A549 (cell line): ENCODE measurements at regions not wholly inside any gene's neighbourhood (a gene's known extent, or its start where the extent isn't known, plus 50 kb on each side); places are given as distances from the start of the nearest gene placed in this dataset.

Experiments
- ATAC-seq, 2 experiments: fragments of 200-7000 bp in 1 of 2; fragments of >200 bp in 1 of 2; cut with Nextera tagmentation in 1 of 2; cut with Tn5 transposase in 1 of 2; 3 replicates each; pipeline versions ENCODE4 v1.8.0 to v1.9.1; 2018 to 2020; ENCODE audit warnings: mild to moderate bottlenecking in 1 of 2, moderate library complexity in 1 of 2
- CTCF ChIA-PET: fragments of 300-600 bp; sonication (Branson Sonifier 250); formaldehyde crosslinking; extraction: SDS; loops from one replicate; lab custom pipeline; 2021; ENCODE audit warnings: antibody characterized with exemption, inconsistent platforms; lab: Yijun Ruan, JAX
- POLR2A ChIA-PET: fragments of 350-600 bp; formaldehyde crosslinking; extraction: SDS; loops from one replicate; lab custom pipeline; 2021; ENCODE audit warnings: antibody characterized with exemption, inconsistent platforms; lab: Yijun Ruan, JAX
- DNase-seq, 2 experiments: peaks; one replicate each; pipeline versions ENCODE4 v3.0.0 to v3.0.0-alpha.2; 2011 to 2016; ENCODE audit warnings: low read depth in 1 of 2, low spot score in 1 of 2
- FAIRE-seq: peaks from 2 replicates; lab custom pipeline; 2011; peaks lifted over from hg19 to GRCh38; lab: Jason Lieb, UNC
- H3K27ac ChIP-seq, 2 experiments: fragments of >200 bp; sonication (Bioruptor Twin); formaldehyde crosslinking; 3 replicates each; pipeline ENCODE4 v1.5.1; 2016 to 2017
- H3K4me1 ChIP-seq: fragments of >200 bp; sonication (Bioruptor Twin); formaldehyde crosslinking; 3 replicates; pipeline ENCODE4 v1.6.1; 2016
- H3K4me2 ChIP-seq: fragments of >200 bp; sonication (Bioruptor Twin); formaldehyde crosslinking; 3 replicates; pipeline ENCODE4 v1.6.1; 2016
- H3K4me3 ChIP-seq: fragments of >200 bp; sonication (Bioruptor Twin); formaldehyde crosslinking; 3 replicates; pipeline ENCODE4 v1.5.1; 2016
- H3K9me3 ChIP-seq: fragments of >200 bp; sonication (Bioruptor Twin); formaldehyde crosslinking; 3 replicates; pipeline ENCODE4 v1.6.1; 2016
- BHLHE40 ChIP-seq: IDR thresholded peaks from 2 replicates; pipeline ENCODE4 v1.6.1; 2012; ENCODE audit warnings: low read depth, low read length, inconsistent platforms
- CBX2 ChIP-seq: fragments of 200-600 bp; sonication (generic); IDR thresholded peaks from 2 replicates; pipeline ENCODE4 v1.6.1; 2016; ENCODE audit warnings: low read depth, mild to moderate bottlenecking, borderline replicate concordance
- CHD2 ChIP-seq: fragments of 150-350 bp; IDR thresholded peaks from 2 replicates; pipeline ENCODE4 v1.6.1; 2014; ENCODE audit warnings: low read length; ENCODE audit not compliant: partially characterized antibody
- EHMT2 ChIP-seq: fragments of 200-600 bp; sonication (generic); IDR thresholded peaks from 2 replicates; pipeline ENCODE4 v1.6.1; 2016; ENCODE audit warnings: antibody characterized with exemption, low read depth, mild to moderate bottlenecking, moderate library complexity
- EP300 ChIP-seq, 2 experiments: fragments of >200 bp; sonication (Bioruptor Twin); formaldehyde crosslinking; IDR thresholded peaks; 2 replicates in 1 of 2; 3 replicates in 1 of 2; pipeline ENCODE4 v1.6.1; 2016 to 2017
- FOSB ChIP-seq: fragments of 250-450 bp; sonication (Bioruptor Pico); IDR thresholded peaks from 2 replicates; pipeline ENCODE4 v1.5.0; 2020; ENCODE audit warnings: mild to moderate bottlenecking, moderate library complexity
- FOSL2 ChIP-seq, 2 experiments: fragments of 450-650 bp in 1 of 2; fragments of >200 bp in 1 of 2; sonication (Bioruptor Twin) in 1 of 2; formaldehyde crosslinking; IDR thresholded peaks; 2 replicates each; pipeline versions ENCODE4 v1.5.0 to v1.6.1; 2016 to 2020; ENCODE audit warnings: mild to moderate bottlenecking in 1 of 2, moderate library complexity in 1 of 2
- HMGXB4 ChIP-seq: fragments of 250-450 bp; sonication (Bioruptor Pico); IDR thresholded peaks from 2 replicates; pipeline ENCODE4 v1.5.0; 2021; ENCODE audit warnings: mild to moderate bottlenecking, moderate library complexity, borderline replicate concordance
- HOXA7 ChIP-seq: fragments of 250-450 bp; sonication (Bioruptor Pico); IDR thresholded peaks from 2 replicates; pipeline ENCODE4 v1.5.0; 2020; ENCODE audit warnings: mild to moderate bottlenecking, moderate library complexity
- HOXB13 ChIP-seq: fragments of 250-450 bp; sonication (Bioruptor Pico); IDR thresholded peaks from 2 replicates; pipeline ENCODE4 v1.5.0; 2020; ENCODE audit warnings: low read depth, mild to moderate bottlenecking, moderate library complexity
- JUN ChIP-seq, 2 experiments: fragments of >200 bp; sonication (Bioruptor Twin); formaldehyde crosslinking; IDR thresholded peaks; 2 replicates in 1 of 2; 3 replicates in 1 of 2; pipeline ENCODE4 v1.6.1; 2016 to 2017
- JUNB ChIP-seq: fragments of >200 bp; sonication (Bioruptor Twin); formaldehyde crosslinking; IDR thresholded peaks from 2 replicates; pipeline ENCODE4 v1.6.1; 2016
- KDM1A ChIP-seq: fragments of 200-600 bp; sonication (generic); IDR thresholded peaks from 2 replicates; pipeline ENCODE4 v1.6.1; 2016; ENCODE audit warnings: low read depth, mild to moderate bottlenecking
- KDM5A ChIP-seq: fragments of 200-600 bp; sonication (generic); IDR thresholded peaks from 2 replicates; pipeline ENCODE4 v1.6.1; 2016; ENCODE audit warnings: antibody characterized with exemption, mild to moderate bottlenecking
- MAFK ChIP-seq: fragments of 450-650 bp; IDR thresholded peaks from 2 replicates; pipeline ENCODE4 v1.6.1; 2014; ENCODE audit not compliant: partially characterized antibody
- NFE2L2 ChIP-seq: fragments of 150-350 bp; conservative IDR thresholded peaks from 2 replicates; pipeline ENCODE4 v1.6.1; 2014; ENCODE audit warnings: low read length
- PBX3 ChIP-seq: IDR thresholded peaks from 2 replicates; pipeline ENCODE4 v1.6.1; 2012
- PHF8 ChIP-seq: fragments of 200-600 bp; sonication (generic); IDR thresholded peaks from 2 replicates; pipeline ENCODE4 v1.6.1; 2016; ENCODE audit warnings: low read depth, mild to moderate bottlenecking, antibody characterized with exemption, moderate library complexity, borderline replicate concordance
- RAD21 ChIP-seq, 2 experiments: fragments of >200 bp in 1 of 2; sonication (Bioruptor Twin) in 1 of 2; formaldehyde crosslinking in 1 of 2; IDR thresholded peaks in 1 of 2; conservative IDR thresholded peaks in 1 of 2; 2 replicates in 1 of 2; 3 replicates in 1 of 2; pipeline ENCODE4 v1.6.1; 2012 to 2018; ENCODE audit warnings: inconsistent platforms in 1 of 2
- REST ChIP-seq: fragments of 200-600 bp; sonication (generic); IDR thresholded peaks from 2 replicates; pipeline ENCODE4 v1.6.1; 2016; ENCODE audit warnings: antibody characterized with exemption, mild to moderate bottlenecking, moderate library complexity
- RFX5 ChIP-seq: fragments of 450-650 bp; IDR thresholded peaks from 2 replicates; pipeline ENCODE4 v1.7.1; 2014; ENCODE audit warnings: antibody characterized with exemption, mild to moderate bottlenecking, moderate library complexity
- SMC3 ChIP-seq: fragments of >200 bp; sonication (Bioruptor Twin); formaldehyde crosslinking; IDR thresholded peaks from 3 replicates; pipeline ENCODE4 v1.6.1; 2018; ENCODE audit warnings: inconsistent platforms
- TFCP2L1 ChIP-seq: fragments of 250-450 bp; sonication (Bioruptor Pico); IDR thresholded peaks from 2 replicates; pipeline ENCODE4 v1.5.0; 2021; ENCODE audit warnings: mild to moderate bottlenecking
- TP53 ChIP-seq: fragments of 250-450 bp; sonication (Bioruptor Pico); IDR thresholded peaks from 2 replicates; pipeline ENCODE4 v1.5.0; 2021; ENCODE audit warnings: mild to moderate bottlenecking, moderate library complexity
- ZC3H11A ChIP-seq: fragments of 450-650 bp; IDR thresholded peaks from 2 replicates; pipeline ENCODE4 v1.6.1; 2014; ENCODE audit warnings: antibody characterized with exemption, mild to moderate bottlenecking
- ZFP36 ChIP-seq: fragments of 450-650 bp; IDR thresholded peaks from 2 replicates; pipeline ENCODE4 v1.6.1; 2014; ENCODE audit warnings: borderline replicate concordance; ENCODE audit not compliant: partially characterized antibody
- WGBS: methylation state at CpG from one replicate; pipeline ENCODE4 v1.1.6; 2017; ENCODE audit errors: missing lambda C conversion rate; 5-methylcytosine and 5-hydroxymethylcytosine counted together
- TF ChIP-seq, protein P1 (sequence below): fragments of >200 bp; sonication (Bioruptor Twin); formaldehyde crosslinking; IDR thresholded peaks from 2 replicates; pipeline ENCODE4 v1.6.1; 2016
- TF ChIP-seq, protein P2 (sequence below): fragments of 450-650 bp; IDR thresholded peaks from 2 replicates; pipeline ENCODE4 v1.6.1; 2014; ENCODE audit warnings: antibody characterized with exemption
- TF ChIP-seq, protein P3 (sequence below): IDR thresholded peaks from 2 replicates; pipeline ENCODE4 v1.6.1; 2012; ENCODE audit warnings: low read depth, borderline replicate concordance

DNA sequence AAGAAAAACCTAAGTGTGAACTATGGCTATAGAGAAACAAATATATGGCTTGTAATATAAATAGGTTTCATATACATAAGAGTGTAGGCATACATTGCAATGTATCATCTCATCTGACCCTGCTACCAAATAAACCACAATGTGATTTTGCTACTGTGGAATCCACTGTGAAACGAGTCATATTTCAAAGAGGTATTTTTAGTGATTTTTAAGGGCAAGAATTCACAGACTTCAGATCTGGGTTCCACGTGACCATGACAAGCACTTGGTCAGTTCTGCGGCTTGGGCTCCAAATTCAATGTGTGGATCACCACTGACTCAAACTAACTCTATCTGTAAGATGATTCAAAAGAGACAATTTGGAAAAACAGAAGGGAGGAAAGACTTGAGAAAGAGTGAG is 147.0 kb upstream of the ERG start (continued):
- TF ChIP-seq, protein P1, sequence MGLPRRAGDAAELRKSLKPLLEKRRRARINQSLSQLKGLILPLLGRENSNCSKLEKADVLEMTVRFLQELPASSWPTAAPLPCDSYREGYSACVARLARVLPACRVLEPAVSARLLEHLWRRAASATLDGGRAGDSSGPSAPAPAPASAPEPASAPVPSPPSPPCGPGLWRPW, result no peak

GRCh38 chr21:38646213-38646837 is 148.0 kb upstream of the ERG start:
- CTCF ChIA-PET, result no interaction called here
- Histone ChIP-seq H3K4me3 (no peak overlapping the region), H3K4me2 (no peak overlapping the region)
- TF ChIP-seq PBX3 (no peak), EP300 (IDR thresholded peaks at IDR 0.05) (no peak), TP53 (no peak), BHLHE40 (no peak), RAD21 (conservative IDR thresholded peaks at IDR 0.05 in 1 of 2, IDR thresholded peaks at IDR 0.05 in 1 of 2) (no peak), KDM5A (no peak), CHD2 (no peak), HMGXB4 (CRISPR knock-in tag) (no peak), SMC3 (no peak), PHF8 (no peak), KDM1A (no peak), EHMT2 (no peak), CBX2 (no peak), NFE2L2 (no peak), ZFP36 (no peak), ZC3H11A (no peak), MAFK (no peak)
- TF ChIP-seq, protein P2, sequence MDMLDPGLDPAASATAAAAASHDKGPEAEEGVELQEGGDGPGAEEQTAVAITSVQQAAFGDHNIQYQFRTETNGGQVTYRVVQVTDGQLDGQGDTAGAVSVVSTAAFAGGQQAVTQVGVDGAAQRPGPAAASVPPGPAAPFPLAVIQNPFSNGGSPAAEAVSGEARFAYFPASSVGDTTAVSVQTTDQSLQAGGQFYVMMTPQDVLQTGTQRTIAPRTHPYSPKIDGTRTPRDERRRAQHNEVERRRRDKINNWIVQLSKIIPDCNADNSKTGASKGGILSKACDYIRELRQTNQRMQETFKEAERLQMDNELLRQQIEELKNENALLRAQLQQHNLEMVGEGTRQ, result no peak
- TF ChIP-seq, all 56 proteins: peak for 0
- POLR2A ChIA-PET, result no interaction called here
- DNase-seq (no peak), ATAC-seq (no peak), FAIRE-seq (no peak)
- 31% methylated on average over 5 of the region's 5 CpGs for WGBS
- no peaks in the 10 kb centered on the region for H3K4me1 ChIP-seq
- no peak overlapping the region for H3K27ac ChIP-seq
- H3K9me3 ChIP-seq, result no peaks in the 10 kb centered on the region

DNA sequence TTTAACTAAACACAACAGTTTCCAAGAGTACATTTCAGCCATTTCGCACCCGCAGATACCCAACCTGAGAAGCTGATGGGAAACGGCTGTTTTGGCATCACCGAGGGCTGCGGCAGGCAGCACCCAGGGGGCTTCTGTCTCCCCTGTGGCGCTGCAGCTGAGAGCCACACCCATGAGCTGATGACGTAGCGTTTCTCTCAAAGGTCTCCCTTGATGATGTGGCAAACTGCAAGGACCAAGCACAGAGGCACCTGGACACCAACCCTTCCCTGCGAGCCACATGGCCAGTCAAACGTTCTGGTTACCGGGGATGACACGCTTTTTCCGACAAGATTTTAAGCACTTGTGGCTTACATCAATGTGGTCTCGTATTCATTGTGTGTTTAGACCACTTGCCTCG is 150.8 kb upstream of the ERG start:
- CTCF ChIA-PET, result no interaction called here
- ATAC-seq, result no peak
- WGBS, result 31% methylated on average over 12 of the region's 15 CpGs
- TF ChIP-seq RAD21 (conservative IDR thresholded peaks at IDR 0.05 in 1 of 2, IDR thresholded peaks at IDR 0.05 in 1 of 2) (no peak), FOSL2 (IDR thresholded peaks at IDR 0.05) (no peak), FOSL2 (CRISPR knock-in tag; IDR thresholded peaks at IDR 0.05) (no peak), HOXA7 (CRISPR knock-in tag) (no peak), TP53 (no peak), RFX5 (no peak), FOSB (CRISPR knock-in tag) (no peak), REST (no peak), JUNB (no peak), JUN (IDR thresholded peaks at IDR 0.05) (no peak), HOXB13 (CRISPR knock-in tag) (no peak), TFCP2L1 (no peak)
- TF ChIP-seq, protein P3, sequence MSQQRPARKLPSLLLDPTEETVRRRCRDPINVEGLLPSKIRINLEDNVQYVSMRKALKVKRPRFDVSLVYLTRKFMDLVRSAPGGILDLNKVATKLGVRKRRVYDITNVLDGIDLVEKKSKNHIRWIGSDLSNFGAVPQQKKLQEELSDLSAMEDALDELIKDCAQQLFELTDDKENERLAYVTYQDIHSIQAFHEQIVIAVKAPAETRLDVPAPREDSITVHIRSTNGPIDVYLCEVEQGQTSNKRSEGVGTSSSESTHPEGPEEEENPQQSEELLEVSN, result no peak

More for the DNA sequence above, 150.8 kb upstream of the ERG start:
- no peaks in the 10 kb centered on the region for H3K9me3 ChIP-seq
- H3K4me2 ChIP-seq, result no peak overlapping the region
- no peak overlapping the region for H3K27ac ChIP-seq
- DNase-seq (no peak), FAIRE-seq (no peak)
- POLR2A ChIA-PET, result no interaction called here
- no peak overlapping the region for H3K4me3 ChIP-seq
- H3K4me1 ChIP-seq, result no peaks in the 10 kb centered on the region
